ENCODE measurements at regions not wholly inside any gene's neighbourhood (a gene's known extent, or its start where the extent isn't known, plus 50 kb on each side); places are given as distances from the start of the nearest gene placed in this dataset.

DNA sequence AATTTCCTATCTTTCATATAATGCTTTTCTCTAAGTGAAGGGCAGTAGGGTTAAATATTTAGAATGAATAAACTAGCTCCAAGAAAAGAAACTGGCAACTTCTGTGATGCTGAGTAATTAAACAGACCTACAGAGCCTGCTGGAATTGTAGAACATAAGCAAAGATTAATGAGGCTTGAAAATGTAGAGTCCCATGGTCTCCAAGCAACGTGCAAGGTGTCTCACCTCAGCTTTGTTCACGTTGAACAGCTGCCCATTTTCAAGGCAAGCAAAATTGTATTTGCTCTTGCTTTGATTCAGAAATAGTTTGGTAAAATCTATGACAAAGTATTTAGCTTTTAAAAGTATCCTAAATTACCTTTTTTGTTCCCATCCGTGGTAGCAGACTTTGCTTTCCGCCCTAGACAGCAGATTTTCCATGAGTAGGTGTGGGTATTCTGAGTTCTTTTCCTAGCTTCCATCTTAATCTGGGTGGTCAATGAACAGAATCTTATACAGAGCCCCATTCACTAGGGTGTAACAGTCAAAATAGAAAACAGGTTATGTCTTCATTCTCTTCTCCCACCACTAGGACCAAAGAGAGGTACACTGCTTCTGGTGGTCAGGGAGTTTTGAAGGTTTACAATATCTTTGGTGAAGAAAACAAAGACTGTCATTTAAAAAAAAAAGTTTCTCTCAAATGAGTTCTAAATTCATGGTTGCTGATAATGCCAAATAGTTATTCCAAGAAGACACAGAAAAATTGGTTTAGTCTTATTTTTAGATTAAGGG, 52.1 kb upstream of the TYRP1 start:
- H4K8ac ChIP-seq (ENCODE audit: low read depth in 2 of 2, low read length in 2 of 2) = no peak overlapping the region
- in situ Hi-C loops (cut with MboI; ENCODE audit: low sequenced_read_pairs) = no loop called here
- ChIA-PET POLR2A (ENCODE audit: unreplicated experiment) (no interaction called here), CTCF (interaction anchor here (1.5 kb wide), 1 partner anchor 9 kb away, joined by 10 read pairs; no protein-coding TSS in a partner anchor)
- H3K4ac ChIP-seq (ENCODE audit: low read depth, low read length) = no peak overlapping the region
- WGBS, 2 experiments (ENCODE audit: extremely low coverage in 2 of 2, insufficient read length in 1 of 2) = 19% methylated on average over 2 of the region's 4 CpGs; no CpG with 5 or more reads in 1 of the 2 experiments
- H2AK9ac ChIP-seq (replicated peaks; ENCODE audit: low read depth, low read length, poor library complexity) = no peak overlapping the region
- H2BK120ac ChIP-seq (ENCODE audit: low read depth, low read length) = no peak overlapping the region
- no peak overlapping the region for H3K9ac ChIP-seq (ENCODE audit: low read depth, low read length)
- DNase-seq (no peak), ATAC-seq (ENCODE audit: low read depth) (no peak)
- H3K36me3 ChIP-seq (ENCODE audit: control insufficient read depth, insufficient read depth, low read length) = no peaks in the 10 kb centered on the region
- no peak overlapping the region for H3K23ac ChIP-seq (ENCODE audit: low read depth, low read length)
- H2BK5ac ChIP-seq (ENCODE audit: low read depth, low read length, poor library complexity, severe bottlenecking) = no peak overlapping the region
- no peaks in the 10 kb centered on the region for H3K79me1 ChIP-seq (ENCODE audit: low read depth in 1 of 2, low read length in 2 of 2)
- H3K4me2 ChIP-seq (ENCODE audit: low read depth, low read length) = no peak overlapping the region
- no peaks in the 10 kb centered on the region for H3K27me3 ChIP-seq (ENCODE audit: control insufficient read depth, insufficient read depth, low read length)
- H2BK15ac ChIP-seq (ENCODE audit: low read depth, low read length) = no peak overlapping the region
- dilution Hi-C loops (cut with HindIII; ENCODE audit: low sequenced_read_pairs, unreplicated experiment) = no loop called here
- no peak overlapping the region for H3K27ac ChIP-seq (ENCODE audit: insufficient read depth, low read length)
- H3K9me1 ChIP-seq (ENCODE audit: insufficient read depth, low read length) = no peaks in the 10 kb centered on the region
- no peaks in the 10 kb centered on the region for H4K20me1 ChIP-seq (ENCODE audit: insufficient read depth, low read length)
- no peak overlapping the region for H4K5ac ChIP-seq (ENCODE audit: low read depth, low read length)
- no TSS peak for BruUV-seq (replicated peaks)
- H3K18ac ChIP-seq (ENCODE audit: low read depth, low read length) = no peak overlapping the region
- no peaks in the 10 kb centered on the region for H3K9me3 ChIP-seq (ENCODE audit: control insufficient read depth, insufficient read depth, low read length)
- H2AFZ ChIP-seq (replicated peaks; ENCODE audit: low read length, poor library complexity) = no peak overlapping the region
- intact Hi-C loops (cut with micrococcal nuclease) = no loop called here
- H4K91ac ChIP-seq (ENCODE audit: insufficient read depth, low read depth, low read length) = no peak overlapping the region
- H2AK5ac ChIP-seq (ENCODE audit: low read depth, low read length) = no peak overlapping the region
- no peak overlapping the region for H2BK20ac ChIP-seq (ENCODE audit: low read depth, low read length)
- H3K56ac ChIP-seq (ENCODE audit: extremely low read depth, insufficient read depth, low read length) = no peak overlapping the region
- H3K4me1 ChIP-seq (ENCODE audit: control insufficient read depth, insufficient read depth, low read length) = no peaks in the 10 kb centered on the region
- TF ChIP-seq POLR2A (IDR thresholded peaks at IDR 0.05; ENCODE audit: low read depth, low read length) = no peak
- no peak for TF ChIP-seq SMC3 (IDR thresholded peaks at IDR 0.05; ENCODE audit: low read depth, low read length)
- no peak for TF ChIP-seq BHLHE40 (IDR thresholded peaks at IDR 0.05; ENCODE audit: low read depth, low read length)
- TF ChIP-seq RFX5 (IDR thresholded peaks at IDR 0.05; ENCODE audit: low read depth, low read length) = no peak
- no peak for TF ChIP-seq RAD21 (IDR thresholded peaks at IDR 0.05; ENCODE audit: low read length)
- TF ChIP-seq RCOR1 (IDR thresholded peaks at IDR 0.05; ENCODE audit: insufficient replicate concordance, low read length) = no peak
- TF ChIP-seq MAZ (IDR thresholded peaks at IDR 0.05; ENCODE audit: borderline replicate concordance, low read depth, low read length) = no peak
- TF ChIP-seq NFE2L2 (IDR thresholded peaks at IDR 0.05; ENCODE audit: low read depth, low read length) = no peak
- TF ChIP-seq CEBPB (IDR thresholded peaks at IDR 0.05; ENCODE audit: low read depth, low read length) = no peak
- TF ChIP-seq, protein P1, sequence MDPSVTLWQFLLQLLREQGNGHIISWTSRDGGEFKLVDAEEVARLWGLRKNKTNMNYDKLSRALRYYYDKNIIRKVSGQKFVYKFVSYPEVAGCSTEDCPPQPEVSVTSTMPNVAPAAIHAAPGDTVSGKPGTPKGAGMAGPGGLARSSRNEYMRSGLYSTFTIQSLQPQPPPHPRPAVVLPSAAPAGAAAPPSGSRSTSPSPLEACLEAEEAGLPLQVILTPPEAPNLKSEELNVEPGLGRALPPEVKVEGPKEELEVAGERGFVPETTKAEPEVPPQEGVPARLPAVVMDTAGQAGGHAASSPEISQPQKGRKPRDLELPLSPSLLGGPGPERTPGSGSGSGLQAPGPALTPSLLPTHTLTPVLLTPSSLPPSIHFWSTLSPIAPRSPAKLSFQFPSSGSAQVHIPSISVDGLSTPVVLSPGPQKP (IDR thresholded peaks at IDR 0.05; ENCODE audit: borderline replicate concordance, low read depth, low read length) = no peak
- TF ChIP-seq MAFK (IDR thresholded peaks at IDR 0.05; ENCODE audit: low read depth, low read length) = no peak
- H3K14ac ChIP-seq (replicated peaks; ENCODE audit: low read depth, low read length) = no peak overlapping the region
- H3K4me3 ChIP-seq (ENCODE audit: insufficient read depth, low read depth, low read length) = no peak overlapping the region

Measured in IMR-90 (cell line).